ENCODE measurements at regions not wholly inside any gene's neighbourhood (a gene's known extent, or its start where the extent isn't known, plus 50 kb on each side); places are given as distances from the start of the nearest gene placed in this dataset.
A peak's percentile ranks its signal among the peaks of the same experiment; 100 is the strongest.

DNA sequence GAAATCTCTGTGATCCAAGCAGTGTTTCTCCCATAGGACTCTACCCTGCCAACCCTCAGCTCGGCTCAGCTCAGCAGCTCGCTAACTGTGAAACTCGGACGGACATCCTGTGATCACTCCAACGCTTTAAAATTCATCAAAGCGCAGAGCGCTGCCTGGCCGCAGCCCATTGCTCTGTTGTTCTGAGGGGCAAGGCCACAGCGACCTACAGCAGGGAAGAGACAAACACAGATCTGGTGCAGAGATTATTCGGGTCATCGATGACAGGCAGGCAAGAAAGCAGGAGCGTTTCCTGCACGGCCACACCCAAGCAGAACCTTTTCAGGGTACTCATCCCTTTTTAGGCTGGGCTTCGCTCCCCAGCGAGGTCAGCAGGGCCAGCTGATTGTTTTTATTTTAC is 72.1 kb downstream of the INSIG1 start:
- WGBS (ENCODE audit: insufficient coverage), result 69% methylated on average over 13 of the region's 15 CpGs
- H3K4me3 ChIP-seq (ENCODE audit: control extremely low read depth in 1 of 5, extremely low read depth in 1 of 5, insufficient read depth in 1 of 5, low read depth in 2 of 5, low read length in 4 of 5), result no peak overlapping the region
- no peaks in the 10 kb centered on the region for H3K9me3 Mint-ChIP-seq (ENCODE audit: insufficient read depth)
- ChIA-PET POLR2A (no interaction called here), CTCF (interaction anchor here (0.6 to 1.4 kb wide), 2 partner anchors 9 to 21 kb away, joined by 3 read pairs; no protein-coding TSS in a partner anchor)
- no peak overlapping the region for H3K9ac ChIP-seq (ENCODE audit: low read length)
- H3K9me3 ChIP-seq (ENCODE audit: control extremely low read depth in 1 of 3, control insufficient read depth in 2 of 3, insufficient read depth in 1 of 3, low read length in 2 of 3), result peaks cover 0 to 27% (median 0%) of the 10 kb centered on the region in 3 donors
- no peak overlapping the region for H3K4me3 Mint-ChIP-seq
- ATAC-seq (ENCODE audit: low read depth) (no peak), DNase-seq (no peak)
- H3K4me1 ChIP-seq (ENCODE audit: control insufficient read depth in 2 of 2, insufficient read depth in 2 of 2, low read length in 2 of 2), result peaks cover 35% of the 10 kb centered on the region in 2 donors
- intact Hi-C loops (cut with micrococcal nuclease), result loop anchor here (10.0 kb wide), 2 partner anchors 355 to 365 kb away; partner anchors contain the start of gene PAXIP1
- H3K27ac ChIP-seq (ENCODE audit: low read length in 2 of 2), result no peak overlapping the region
- peaks cover 0 to 54% (median 38%) of the 10 kb centered on the region in 4 experiments for H3K27me3 ChIP-seq (replicated peaks in 1 of 4; ENCODE audit: control extremely low read depth in 1 of 4, control insufficient read depth in 3 of 4, insufficient read depth in 4 of 4, low read length in 3 of 4)
- H2AFZ ChIP-seq (ENCODE audit: insufficient read depth, low read depth, low read length, poor library complexity, severe bottlenecking), result no peak overlapping the region
- H3K27ac Mint-ChIP-seq, result no peak overlapping the region
- H4K20me1 ChIP-seq (ENCODE audit: control insufficient read depth, insufficient read depth, low read length, poor library complexity, severe bottlenecking), result no peaks in the 10 kb centered on the region
- no peak for TF ChIP-seq EZH2 (IDR thresholded peaks at IDR 0.05; ENCODE audit: borderline replicate concordance, insufficient read depth, low read depth, low read length, poor library complexity, severe bottlenecking)
- TF ChIP-seq, protein P1, sequence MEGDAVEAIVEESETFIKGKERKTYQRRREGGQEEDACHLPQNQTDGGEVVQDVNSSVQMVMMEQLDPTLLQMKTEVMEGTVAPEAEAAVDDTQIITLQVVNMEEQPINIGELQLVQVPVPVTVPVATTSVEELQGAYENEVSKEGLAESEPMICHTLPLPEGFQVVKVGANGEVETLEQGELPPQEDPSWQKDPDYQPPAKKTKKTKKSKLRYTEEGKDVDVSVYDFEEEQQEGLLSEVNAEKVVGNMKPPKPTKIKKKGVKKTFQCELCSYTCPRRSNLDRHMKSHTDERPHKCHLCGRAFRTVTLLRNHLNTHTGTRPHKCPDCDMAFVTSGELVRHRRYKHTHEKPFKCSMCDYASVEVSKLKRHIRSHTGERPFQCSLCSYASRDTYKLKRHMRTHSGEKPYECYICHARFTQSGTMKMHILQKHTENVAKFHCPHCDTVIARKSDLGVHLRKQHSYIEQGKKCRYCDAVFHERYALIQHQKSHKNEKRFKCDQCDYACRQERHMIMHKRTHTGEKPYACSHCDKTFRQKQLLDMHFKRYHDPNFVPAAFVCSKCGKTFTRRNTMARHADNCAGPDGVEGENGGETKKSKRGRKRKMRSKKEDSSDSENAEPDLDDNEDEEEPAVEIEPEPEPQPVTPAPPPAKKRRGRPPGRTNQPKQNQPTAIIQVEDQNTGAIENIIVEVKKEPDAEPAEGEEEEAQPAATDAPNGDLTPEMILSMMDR (IDR thresholded peaks at IDR 0.05), result no peak
- H3K4me1 Mint-ChIP-seq, result peaks cover 21% of the 10 kb centered on the region
- H3K4me2 ChIP-seq (replicated peaks; ENCODE audit: low read depth, low read length, poor library complexity, severe bottlenecking), result no peak overlapping the region
- H3K27me3 Mint-ChIP-seq, result peaks cover 44% of the 10 kb centered on the region
- no peaks in the 10 kb centered on the region for H3K36me3 ChIP-seq (replicated peaks in 1 of 2; ENCODE audit: control extremely low read depth in 1 of 2, control insufficient read depth in 1 of 2, extremely low read depth in 1 of 2, insufficient read depth in 2 of 2, low read length in 1 of 2)
- no peaks in the 10 kb centered on the region for H3K79me2 ChIP-seq (ENCODE audit: control insufficient read depth, insufficient read depth, low read length)

DNA sequence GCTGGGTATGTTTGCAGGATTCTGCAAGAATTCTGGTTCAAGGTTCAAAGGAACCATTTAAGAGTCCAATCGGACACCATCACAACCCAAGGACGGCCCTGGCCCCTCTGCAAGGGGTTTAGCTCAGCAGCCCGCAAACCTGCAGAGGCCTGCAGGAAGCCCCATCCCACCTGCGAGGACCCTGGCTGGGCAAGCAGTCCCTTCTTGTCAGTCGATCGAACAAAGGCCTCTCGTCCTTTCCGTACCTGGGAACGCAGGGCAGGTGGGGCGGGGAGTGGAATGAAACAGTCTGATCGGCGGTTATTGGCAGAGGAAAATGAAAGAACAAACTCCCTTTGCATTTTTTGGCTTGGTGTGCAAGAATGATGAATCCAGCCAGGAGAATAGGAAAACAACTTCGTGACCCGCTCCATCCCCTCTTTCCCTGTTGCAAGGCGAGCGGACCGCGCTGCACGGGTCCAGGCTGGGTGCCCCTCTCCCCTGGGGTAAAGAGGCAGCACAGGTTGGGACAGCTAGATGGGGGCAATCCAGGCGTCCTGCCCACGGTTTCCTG is 73.7 kb downstream of the INSIG1 start:
- Histone ChIP-seq H3K4me3 (ENCODE audit: control extremely low read depth in 1 of 5, extremely low read depth in 1 of 5, insufficient read depth in 1 of 5, low read depth in 2 of 5, low read length in 4 of 5) (no peak overlapping the region), H3K79me2 (ENCODE audit: control insufficient read depth, insufficient read depth, low read length) (no peaks in the 10 kb centered on the region), H4K20me1 (ENCODE audit: control insufficient read depth, insufficient read depth, low read length, poor library complexity, severe bottlenecking) (peaks cover 8% of the 10 kb centered on the region), H3K27ac (ENCODE audit: low read length in 2 of 2) (no peak overlapping the region), H2AFZ (ENCODE audit: insufficient read depth, low read depth, low read length, poor library complexity, severe bottlenecking) (peak overlapping the region; percentile 38), H3K4me1 (ENCODE audit: control insufficient read depth in 2 of 2, insufficient read depth in 2 of 2, low read length in 2 of 2) (peaks cover 45 to 52% of the 10 kb centered on the region in 2 donors), H3K9ac (ENCODE audit: low read length) (no peak overlapping the region), H3K36me3 (replicated peaks in 1 of 2; ENCODE audit: control extremely low read depth in 1 of 2, control insufficient read depth in 1 of 2, extremely low read depth in 1 of 2, insufficient read depth in 2 of 2, low read length in 1 of 2) (no peaks in the 10 kb centered on the region), H3K4me2 (replicated peaks; ENCODE audit: low read depth, low read length, poor library complexity, severe bottlenecking) (peak overlapping the region; percentile 90), H3K9me3 (ENCODE audit: control extremely low read depth in 1 of 3, control insufficient read depth in 2 of 3, insufficient read depth in 1 of 3, low read length in 2 of 3) (peaks cover 0 to 30% (median 0%) of the 10 kb centered on the region in 3 donors), H3K27me3 (replicated peaks in 1 of 4; ENCODE audit: control extremely low read depth in 1 of 4, control insufficient read depth in 3 of 4, insufficient read depth in 4 of 4, low read length in 3 of 4) (peaks cover 0 to 62% (median 54%) of the 10 kb centered on the region in 4 experiments)
- intact Hi-C loops (cut with micrococcal nuclease), result loop anchor here (10.0 kb wide), 2 partner anchors 353 to 367 kb away; partner anchors contain the start of gene PAXIP1
- DNase-seq (no peak), ATAC-seq (ENCODE audit: low read depth) (no peak)
- Mint-ChIP-seq H3K4me3 (peak overlapping the region; percentile 57), H3K9me3 (ENCODE audit: insufficient read depth) (no peaks in the 10 kb centered on the region), H3K27me3 (peaks cover 57% of the 10 kb centered on the region), H3K4me1 (peaks cover 34% of the 10 kb centered on the region), H3K27ac (peak overlapping the region; percentile 26)
- WGBS (ENCODE audit: insufficient coverage), result 41% methylated on average over 21 of the region's 21 CpGs
- TF ChIP-seq EZH2 (IDR thresholded peaks at IDR 0.05; ENCODE audit: borderline replicate concordance, insufficient read depth, low read depth, low read length, poor library complexity, severe bottlenecking), result no peak
- ChIA-PET CTCF (interaction anchor here (0.9 to 1.0 kb wide), 2 partner anchors 365 to 457 kb away, joined by 3 to 4 read pairs; no protein-coding TSS in a partner anchor), POLR2A (no interaction called here)

Data from B cell (primary cell).